ENCODE measurements at regions not wholly inside any gene's neighbourhood (a gene's known extent, or its start where the extent isn't known, plus 50 kb on each side); places are given as distances from the start of the nearest gene placed in this dataset.
"Not testable (repeated sequence)": the region's sequence is repeated elsewhere in the genome, so short reads cannot be mapped to it uniquely, and the experiment has no call there.

DNA sequence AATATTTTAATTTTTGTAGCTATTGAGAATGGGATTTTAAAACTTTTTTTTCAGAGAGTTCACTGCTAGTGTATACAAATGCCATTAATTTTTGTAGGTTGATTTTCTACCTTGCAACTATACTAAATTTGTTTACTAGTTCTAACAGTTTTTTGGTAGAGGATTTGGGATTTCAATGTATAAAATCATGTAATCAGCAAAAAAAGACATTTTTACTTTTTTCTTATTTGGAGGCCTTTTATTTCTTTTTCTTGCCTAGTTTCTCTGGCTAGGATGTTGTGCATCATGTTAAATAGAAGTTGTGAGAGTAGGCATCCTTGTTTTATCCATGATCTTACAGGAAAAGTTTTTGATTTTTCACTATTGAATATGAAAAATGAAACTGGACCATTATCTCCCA is 602.9 kb upstream of the KIF2B start:
- no peaks in the 10 kb centered on the region for H3K4me1 ChIP-seq (ENCODE audit: control insufficient read depth, insufficient read depth, low read length, poor library complexity, severe bottlenecking)
- no peak overlapping the region for H3K4me3 ChIP-seq (ENCODE audit: extremely low read depth, insufficient read depth, low read length, poor library complexity, severe bottlenecking)
- H3K9me3 ChIP-seq (ENCODE audit: control insufficient read depth, low read length): no peaks in the 10 kb centered on the region
- no peak overlapping the region for H3K27ac ChIP-seq (ENCODE audit: low read depth, low read length, severe bottlenecking)
- no peaks in the 10 kb centered on the region for H3K36me3 ChIP-seq (ENCODE audit: control insufficient read depth, insufficient read depth, low read length)

DNA sequence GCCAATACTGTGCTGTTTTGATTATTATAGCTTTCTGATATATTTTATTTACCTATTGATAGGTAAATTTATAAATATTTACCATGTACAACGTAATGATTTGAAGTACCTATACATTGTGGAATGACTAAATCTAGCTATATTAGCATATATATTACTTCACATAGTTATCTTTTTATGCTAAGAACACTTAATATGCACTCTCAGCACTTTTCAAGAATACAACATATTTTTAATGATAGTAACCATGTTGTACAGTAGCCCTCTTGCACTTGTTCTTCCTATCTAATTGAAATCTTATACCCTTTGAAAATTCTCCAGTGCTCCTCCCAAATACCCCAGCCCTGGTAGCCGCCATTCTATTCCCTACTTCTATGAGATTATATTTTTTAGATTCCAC is 604.0 kb upstream of the KIF2B start:
- Histone ChIP-seq H3K27ac (ENCODE audit: low read depth, low read length, severe bottlenecking) (no peak overlapping the region), H3K36me3 (ENCODE audit: control insufficient read depth, insufficient read depth, low read length) (no peaks in the 10 kb centered on the region), H3K4me3 (ENCODE audit: extremely low read depth, insufficient read depth, low read length, poor library complexity, severe bottlenecking) (no peak overlapping the region), H3K4me1 (ENCODE audit: control insufficient read depth, insufficient read depth, low read length, poor library complexity, severe bottlenecking) (no peaks in the 10 kb centered on the region), H3K9me3 (ENCODE audit: control insufficient read depth, low read length) (no peaks in the 10 kb centered on the region)
- WGBS, 2 experiments (ENCODE audit: insufficient coverage in 2 of 2): no CpG with 5 or more reads among the region's 2 CpGs

DNA sequence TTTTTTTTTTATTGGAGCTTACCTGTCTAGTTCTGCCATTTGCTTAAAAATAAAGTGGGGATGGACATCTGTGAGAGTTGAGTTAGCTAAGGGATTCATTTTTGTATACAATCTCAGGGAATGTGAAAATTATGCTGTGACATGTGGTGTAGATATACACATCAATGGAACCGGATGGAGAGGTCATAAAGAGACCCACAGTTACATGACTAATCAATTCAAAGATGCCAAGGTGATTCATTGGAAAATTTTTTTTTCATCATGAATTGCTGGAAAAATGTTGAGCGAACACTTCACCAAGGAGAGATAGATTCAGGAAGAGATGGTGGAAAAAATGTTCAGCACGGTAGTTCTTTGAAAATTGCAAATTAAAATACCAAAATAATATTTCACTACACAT is 605.4 kb upstream of the KIF2B start:
- Histone ChIP-seq H3K27ac (ENCODE audit: low read depth, low read length, severe bottlenecking) (no peak overlapping the region), H3K36me3 (ENCODE audit: control insufficient read depth, insufficient read depth, low read length) (no peaks in the 10 kb centered on the region), H3K4me1 (ENCODE audit: control insufficient read depth, insufficient read depth, low read length, poor library complexity, severe bottlenecking) (no peaks in the 10 kb centered on the region), H3K9me3 (ENCODE audit: control insufficient read depth, low read length) (no peaks in the 10 kb centered on the region), H3K4me3 (ENCODE audit: extremely low read depth, insufficient read depth, low read length, poor library complexity, severe bottlenecking) (no peak overlapping the region)
- 100% methylated on average over 1 of the region's 3 CpGs; no CpG with 5 or more reads in 1 of the 2 experiments for WGBS, 2 experiments (ENCODE audit: insufficient coverage in 2 of 2)

DNA sequence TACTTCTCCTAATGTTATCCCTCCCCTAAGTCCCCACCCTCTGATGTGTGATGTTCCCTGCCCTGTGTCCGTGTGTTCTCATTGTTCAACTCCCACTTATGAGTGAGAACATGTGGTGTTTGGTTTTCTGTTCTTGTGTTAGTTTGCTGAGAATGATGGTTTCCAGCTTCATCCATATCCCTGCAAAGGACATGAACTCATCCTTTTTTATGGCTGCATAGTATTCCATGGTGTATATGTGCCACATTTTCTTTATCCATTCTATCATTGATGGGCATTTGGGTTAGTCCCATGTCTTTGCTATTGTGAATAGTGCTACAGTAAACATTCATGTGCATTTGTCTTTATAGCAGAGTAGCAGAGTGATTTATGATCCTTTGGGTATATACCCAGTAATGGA is 613.8 kb upstream of the KIF2B start:
- not testable (repeated sequence) for H3K36me3 ChIP-seq (ENCODE audit: control insufficient read depth, insufficient read depth, low read length); H3K27ac ChIP-seq (ENCODE audit: low read depth, low read length, severe bottlenecking); H3K9me3 ChIP-seq (ENCODE audit: control insufficient read depth, low read length); H3K4me3 ChIP-seq (ENCODE audit: extremely low read depth, insufficient read depth, low read length, poor library complexity, severe bottlenecking); H3K4me1 ChIP-seq (ENCODE audit: control insufficient read depth, insufficient read depth, low read length, poor library complexity, severe bottlenecking)
- no CpG with 5 or more reads among the region's 1 CpG for WGBS, 2 experiments (ENCODE audit: insufficient coverage in 2 of 2)

DNA sequence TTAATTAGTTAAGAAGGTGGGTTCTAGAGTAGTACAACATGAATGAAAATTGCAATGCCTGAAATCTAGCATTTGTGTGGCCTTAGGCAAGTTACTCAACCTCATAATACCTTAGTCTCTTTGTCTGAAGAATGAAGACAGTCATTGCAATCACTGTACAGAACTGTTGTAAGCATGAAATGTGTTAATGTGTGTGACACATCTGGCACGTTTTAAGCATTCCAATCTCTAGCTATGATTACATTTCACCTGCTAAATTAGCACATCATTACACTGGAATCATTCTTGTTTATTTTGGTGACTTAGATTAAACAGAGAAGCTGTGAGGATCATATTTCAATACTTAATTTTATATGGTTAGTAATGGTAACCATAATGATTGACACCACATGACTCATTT is 629.7 kb upstream of the KIF2B start:
- no peak overlapping the region for H3K27ac ChIP-seq (ENCODE audit: low read depth, low read length, severe bottlenecking)
- WGBS, 2 experiments (ENCODE audit: insufficient coverage in 2 of 2): no CpG with 5 or more reads among the region's 1 CpG
- H3K4me1 ChIP-seq (ENCODE audit: control insufficient read depth, insufficient read depth, low read length, poor library complexity, severe bottlenecking): no peaks in the 10 kb centered on the region
- no peak overlapping the region for H3K4me3 ChIP-seq (ENCODE audit: extremely low read depth, insufficient read depth, low read length, poor library complexity, severe bottlenecking)
- H3K36me3 ChIP-seq (ENCODE audit: control insufficient read depth, insufficient read depth, low read length): no peaks in the 10 kb centered on the region
- no peaks in the 10 kb centered on the region for H3K9me3 ChIP-seq (ENCODE audit: control insufficient read depth, low read length)

DNA sequence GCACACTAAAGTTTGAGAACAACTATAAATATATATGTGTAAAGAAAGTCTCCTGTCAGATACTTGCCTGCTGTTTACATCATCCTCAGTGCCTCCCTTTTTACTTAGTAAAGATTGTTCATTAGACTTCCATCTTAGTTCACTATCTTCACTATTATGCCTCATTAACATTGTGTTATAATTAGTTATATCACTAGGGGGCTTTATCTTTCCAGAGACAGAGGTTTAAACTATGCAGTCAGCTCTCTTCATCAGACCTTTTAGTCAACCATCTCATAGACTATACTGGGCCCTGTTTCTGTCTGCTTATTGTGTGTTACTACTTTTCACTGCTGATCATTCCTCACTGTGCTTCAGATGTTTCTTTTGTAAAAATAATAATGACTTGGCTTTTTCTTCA is 630.8 kb upstream of the KIF2B start:
- Histone ChIP-seq H3K4me3 (ENCODE audit: extremely low read depth, insufficient read depth, low read length, poor library complexity, severe bottlenecking) (no peak overlapping the region), H3K4me1 (ENCODE audit: control insufficient read depth, insufficient read depth, low read length, poor library complexity, severe bottlenecking) (no peaks in the 10 kb centered on the region), H3K36me3 (ENCODE audit: control insufficient read depth, insufficient read depth, low read length) (no peaks in the 10 kb centered on the region), H3K9me3 (ENCODE audit: control insufficient read depth, low read length) (no peaks in the 10 kb centered on the region), H3K27ac (ENCODE audit: low read depth, low read length, severe bottlenecking) (no peak overlapping the region)

DNA sequence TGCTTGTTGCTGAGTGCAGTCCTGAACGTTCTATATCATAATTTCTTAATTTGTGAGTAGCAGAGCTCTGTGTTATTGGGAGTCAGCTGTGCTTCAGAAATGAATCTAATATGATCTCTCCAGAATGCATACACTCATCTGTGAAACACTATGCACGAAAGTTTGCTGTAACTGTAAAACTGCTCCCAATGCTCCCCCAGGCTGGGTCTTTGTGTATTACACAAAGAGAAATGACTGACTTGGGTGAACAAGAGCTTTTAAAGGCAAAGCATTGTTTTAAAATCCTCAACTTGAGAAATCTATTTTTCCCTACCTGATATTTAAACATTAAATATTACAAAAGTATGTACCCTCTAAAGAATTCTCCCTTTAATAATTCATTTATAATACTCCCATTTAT is 636.7 kb upstream of the KIF2B start:
- WGBS, 2 experiments (ENCODE audit: insufficient coverage in 2 of 2): no CpG with 5 or more reads among the region's 2 CpGs
- no peaks in the 10 kb centered on the region for H3K4me1 ChIP-seq (ENCODE audit: control insufficient read depth, insufficient read depth, low read length, poor library complexity, severe bottlenecking)
- peaks cover 4% of the 10 kb centered on the region for H3K9me3 ChIP-seq (ENCODE audit: control insufficient read depth, low read length)
- no peak overlapping the region for H3K4me3 ChIP-seq (ENCODE audit: extremely low read depth, insufficient read depth, low read length, poor library complexity, severe bottlenecking)
- no peaks in the 10 kb centered on the region for H3K36me3 ChIP-seq (ENCODE audit: control insufficient read depth, insufficient read depth, low read length)
- no peak overlapping the region for H3K27ac ChIP-seq (ENCODE audit: low read depth, low read length, severe bottlenecking)

DNA sequence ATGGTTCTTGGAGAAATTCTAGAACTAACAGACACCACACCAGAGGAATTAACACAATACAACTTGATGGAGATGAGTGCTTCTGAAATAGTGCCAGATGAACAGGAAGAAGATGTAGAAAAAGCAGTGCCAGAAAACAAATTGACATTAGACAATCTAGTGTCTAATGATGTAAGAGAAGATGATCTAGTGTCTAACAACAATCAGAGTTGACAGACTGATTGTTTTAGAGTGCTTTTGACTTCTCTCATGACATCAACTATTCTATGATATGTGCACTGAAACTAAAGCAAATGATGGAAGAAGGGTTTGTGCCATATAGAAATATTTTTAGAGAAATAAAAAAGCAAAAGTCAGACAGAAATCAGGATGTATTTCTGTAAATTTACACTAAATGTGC is 646.1 kb upstream of the KIF2B start:
- Histone ChIP-seq H3K4me3 (ENCODE audit: extremely low read depth, insufficient read depth, low read length, poor library complexity, severe bottlenecking) (no peak overlapping the region), H3K27ac (ENCODE audit: low read depth, low read length, severe bottlenecking) (no peak overlapping the region), H3K9me3 (ENCODE audit: control insufficient read depth, low read length) (no peaks in the 10 kb centered on the region), H3K4me1 (ENCODE audit: control insufficient read depth, insufficient read depth, low read length, poor library complexity, severe bottlenecking) (no peaks in the 10 kb centered on the region), H3K36me3 (ENCODE audit: control insufficient read depth, insufficient read depth, low read length) (no peaks in the 10 kb centered on the region)

DNA sequence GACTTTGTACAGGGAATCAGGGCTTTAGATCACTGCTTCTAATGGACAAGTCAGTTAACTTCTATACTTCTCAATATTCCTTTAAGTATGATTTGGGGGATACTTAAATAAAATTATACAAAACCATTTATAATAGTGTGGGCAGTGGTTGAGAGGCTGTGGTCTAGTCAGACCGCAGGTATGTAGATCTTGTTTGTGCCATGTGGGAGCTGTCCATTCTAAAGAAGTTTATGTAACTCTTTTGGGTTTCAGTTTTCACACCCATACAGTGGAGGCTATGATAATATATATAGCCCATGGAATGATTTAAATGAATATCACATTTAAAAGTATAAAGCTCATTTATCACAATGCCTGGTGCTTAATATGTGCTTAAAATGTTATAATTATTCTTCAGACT is 654.3 kb upstream of the KIF2B start:
- no peaks in the 10 kb centered on the region for H3K4me1 ChIP-seq (ENCODE audit: control insufficient read depth, insufficient read depth, low read length, poor library complexity, severe bottlenecking)
- H3K27ac ChIP-seq (ENCODE audit: low read depth, low read length, severe bottlenecking): no peak overlapping the region
- no peak overlapping the region for H3K4me3 ChIP-seq (ENCODE audit: extremely low read depth, insufficient read depth, low read length, poor library complexity, severe bottlenecking)
- WGBS, 2 experiments (ENCODE audit: insufficient coverage in 2 of 2): no CpG with 5 or more reads among the region's 1 CpG
- H3K9me3 ChIP-seq (ENCODE audit: control insufficient read depth, low read length): no peaks in the 10 kb centered on the region
- no peaks in the 10 kb centered on the region for H3K36me3 ChIP-seq (ENCODE audit: control insufficient read depth, insufficient read depth, low read length)

DNA sequence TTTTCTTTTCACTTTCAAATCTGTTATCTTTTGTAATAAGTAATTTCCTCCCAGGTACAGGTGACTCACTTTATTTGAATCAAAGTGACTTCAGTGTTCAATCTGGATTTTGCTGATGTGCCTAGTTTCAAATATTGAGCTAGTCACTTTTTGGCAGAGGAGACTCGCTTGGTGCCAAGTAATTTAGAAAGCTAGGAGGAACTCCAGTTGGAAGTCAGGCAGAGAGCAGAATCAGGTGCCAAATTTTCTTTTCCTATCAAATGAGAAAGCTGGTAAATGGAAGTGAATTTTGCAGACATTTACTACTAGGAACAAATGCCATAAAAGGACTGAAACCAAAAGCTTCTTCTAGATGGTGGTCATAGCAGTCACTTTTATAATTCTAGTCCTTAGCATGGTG is 656.0 kb upstream of the KIF2B start:
- H3K27ac ChIP-seq (ENCODE audit: low read depth, low read length, severe bottlenecking): no peak overlapping the region
- H3K36me3 ChIP-seq (ENCODE audit: control insufficient read depth, insufficient read depth, low read length): no peaks in the 10 kb centered on the region
- WGBS, 2 experiments (ENCODE audit: insufficient coverage in 2 of 2): 67% methylated on average over 1 of the region's 1 CpG; no CpG with 5 or more reads in 1 of the 2 experiments
- no peak overlapping the region for H3K4me3 ChIP-seq (ENCODE audit: extremely low read depth, insufficient read depth, low read length, poor library complexity, severe bottlenecking)
- H3K4me1 ChIP-seq (ENCODE audit: control insufficient read depth, insufficient read depth, low read length, poor library complexity, severe bottlenecking): no peaks in the 10 kb centered on the region
- H3K9me3 ChIP-seq (ENCODE audit: control insufficient read depth, low read length): no peaks in the 10 kb centered on the region

DNA sequence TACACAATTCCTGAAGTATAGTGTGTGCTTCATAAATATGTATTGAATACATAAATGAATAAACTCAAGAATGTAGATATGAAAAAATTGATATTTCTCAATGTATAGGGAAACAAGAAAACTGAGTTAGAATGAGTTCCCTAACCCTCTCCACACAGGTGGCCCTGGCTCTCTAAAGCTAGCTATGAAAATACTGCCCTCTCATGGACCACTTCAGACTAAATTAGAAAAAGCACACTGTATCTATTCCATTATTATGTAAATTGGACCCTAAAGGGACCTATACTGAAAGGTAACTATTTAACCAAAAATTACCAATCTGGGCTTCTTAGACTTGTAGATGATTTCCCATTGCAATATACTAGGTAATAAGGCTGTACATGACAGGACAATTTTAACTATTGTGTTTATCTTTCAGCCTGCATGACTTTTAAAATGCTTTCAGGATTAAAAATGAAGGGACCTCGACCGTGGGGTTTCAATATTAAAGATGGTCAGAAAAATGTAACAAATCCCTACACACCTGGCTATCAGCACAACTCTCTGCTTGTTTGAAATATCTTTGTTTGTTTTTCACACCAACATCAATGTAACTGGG is 672.5 kb upstream of the KIF2B start:
- no peak overlapping the region for H3K4me3 ChIP-seq (ENCODE audit: extremely low read depth, insufficient read depth, low read length, poor library complexity, severe bottlenecking)

DNA sequence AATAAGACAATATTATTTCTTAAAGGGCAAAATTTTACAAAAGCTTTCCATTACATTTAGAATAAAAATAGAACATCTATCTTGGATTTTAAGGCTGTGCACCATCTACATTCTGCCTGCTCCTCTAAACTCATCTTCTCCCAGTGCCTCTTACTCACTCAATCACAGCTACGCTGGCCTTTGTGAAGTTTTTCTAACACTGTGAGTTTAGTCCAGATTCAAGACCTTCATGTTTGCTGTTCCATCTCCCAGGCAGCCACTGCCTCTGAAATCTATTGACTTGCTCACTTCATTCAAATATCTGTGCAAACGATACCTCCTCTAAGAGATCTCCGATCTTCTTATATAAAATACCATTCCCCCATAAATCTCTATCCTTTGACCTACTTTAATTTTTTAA is 673.4 kb upstream of the KIF2B start:
- Histone ChIP-seq H3K4me1 (ENCODE audit: control insufficient read depth, insufficient read depth, low read length, poor library complexity, severe bottlenecking) (peaks cover 4% of the 10 kb centered on the region), H3K9me3 (ENCODE audit: control insufficient read depth, low read length) (no peaks in the 10 kb centered on the region), H3K36me3 (ENCODE audit: control insufficient read depth, insufficient read depth, low read length) (no peaks in the 10 kb centered on the region), H3K27ac (ENCODE audit: low read depth, low read length, severe bottlenecking) (no peak overlapping the region), H3K4me3 (ENCODE audit: extremely low read depth, insufficient read depth, low read length, poor library complexity, severe bottlenecking) (no peak overlapping the region)
- 89% methylated on average over 1 of the region's 3 CpGs; no CpG with 5 or more reads in 1 of the 2 experiments for WGBS, 2 experiments (ENCODE audit: insufficient coverage in 2 of 2)

More for the DNA sequence above, 672.5 kb upstream of the KIF2B start:
- Histone ChIP-seq H3K9me3 (ENCODE audit: control insufficient read depth, low read length) (no peaks in the 10 kb centered on the region), H3K36me3 (ENCODE audit: control insufficient read depth, insufficient read depth, low read length) (no peaks in the 10 kb centered on the region), H3K4me1 (ENCODE audit: control insufficient read depth, insufficient read depth, low read length, poor library complexity, severe bottlenecking) (no peaks in the 10 kb centered on the region), H3K27ac (ENCODE audit: low read depth, low read length, severe bottlenecking) (no peak overlapping the region)
- WGBS, 2 experiments (ENCODE audit: insufficient coverage in 2 of 2): no CpG with 5 or more reads among the region's 2 CpGs
